ENCODE measurements at regions not wholly inside any gene's neighbourhood (a gene's known extent, or its start where the extent isn't known, plus 50 kb on each side); places are given as distances from the start of the nearest gene placed in this dataset.

DNA sequence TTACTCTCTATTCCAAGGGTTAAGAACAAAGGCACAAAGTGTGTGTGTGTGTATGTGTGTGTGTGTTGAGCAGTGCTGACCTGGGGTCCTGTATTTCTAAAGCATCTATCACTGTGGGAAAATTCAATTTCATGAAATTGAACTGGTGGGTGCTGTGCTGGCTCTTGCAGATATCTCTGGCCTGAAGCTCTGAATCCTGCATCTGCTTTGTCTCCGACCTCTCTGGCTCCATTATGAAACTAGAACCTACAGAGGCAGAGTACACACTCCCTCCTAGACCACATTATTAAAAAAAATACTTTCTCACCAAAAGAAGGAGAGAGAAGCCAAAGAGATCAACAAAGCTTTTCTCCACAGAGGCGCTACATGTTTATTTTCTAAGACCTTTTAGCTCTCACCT lies 88.4 kb upstream of the PDE4B start:
- TF ChIP-seq, protein P1, sequence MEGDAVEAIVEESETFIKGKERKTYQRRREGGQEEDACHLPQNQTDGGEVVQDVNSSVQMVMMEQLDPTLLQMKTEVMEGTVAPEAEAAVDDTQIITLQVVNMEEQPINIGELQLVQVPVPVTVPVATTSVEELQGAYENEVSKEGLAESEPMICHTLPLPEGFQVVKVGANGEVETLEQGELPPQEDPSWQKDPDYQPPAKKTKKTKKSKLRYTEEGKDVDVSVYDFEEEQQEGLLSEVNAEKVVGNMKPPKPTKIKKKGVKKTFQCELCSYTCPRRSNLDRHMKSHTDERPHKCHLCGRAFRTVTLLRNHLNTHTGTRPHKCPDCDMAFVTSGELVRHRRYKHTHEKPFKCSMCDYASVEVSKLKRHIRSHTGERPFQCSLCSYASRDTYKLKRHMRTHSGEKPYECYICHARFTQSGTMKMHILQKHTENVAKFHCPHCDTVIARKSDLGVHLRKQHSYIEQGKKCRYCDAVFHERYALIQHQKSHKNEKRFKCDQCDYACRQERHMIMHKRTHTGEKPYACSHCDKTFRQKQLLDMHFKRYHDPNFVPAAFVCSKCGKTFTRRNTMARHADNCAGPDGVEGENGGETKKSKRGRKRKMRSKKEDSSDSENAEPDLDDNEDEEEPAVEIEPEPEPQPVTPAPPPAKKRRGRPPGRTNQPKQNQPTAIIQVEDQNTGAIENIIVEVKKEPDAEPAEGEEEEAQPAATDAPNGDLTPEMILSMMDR (IDR thresholded peaks at IDR 0.05): no peak
- TF ChIP-seq POLR2AphosphoS5 (IDR thresholded peaks at IDR 0.05) (no peak), POLR2A (IDR thresholded peaks at IDR 0.05) (no peak)

Measured in sigmoid colon (tissue), 4 donors.